ENCODE measurements at regions not wholly inside any gene's neighbourhood (a gene's known extent, or its start where the extent isn't known, plus 50 kb on each side); places are given as distances from the start of the nearest gene placed in this dataset.
"Not testable (repeated sequence)": the region's sequence is repeated elsewhere in the genome, so short reads cannot be mapped to it uniquely, and the experiment has no call there.

GRCh38 chr3:168779970-168780645, 684.4 kb upstream of the GOLIM4 start:
- DNase-seq (ENCODE audit: low spot score) = not testable (repeated sequence)

- DNase-seq (ENCODE audit: low spot score) = no peak
These were observed 658.0 kb upstream of the GOLIM4 start for GRCh38 chr3:168753724-168754123.

GRCh38 chr3:168752339-168752738, 656.6 kb upstream of the GOLIM4 start:
- peak; percentile 2 for DNase-seq (ENCODE audit: low spot score)

- no peak for DNase-seq (ENCODE audit: low spot score)
These were observed 652.0 kb upstream of the GOLIM4 start for GRCh38 chr3:168747697-168748096.

GRCh38 chr3:168738527-168739325, 643.0 kb upstream of the GOLIM4 start:
- DNase-seq (ENCODE audit: low spot score) = no peak

GRCh38 chr3:168736202-168736601, 640.5 kb upstream of the GOLIM4 start:
- DNase-seq (ENCODE audit: low spot score) = no peak

GRCh38 chr3:168730073-168730472, 634.3 kb upstream of the GOLIM4 start:
- no peak for DNase-seq (ENCODE audit: low spot score)

- DNase-seq (ENCODE audit: low spot score) = no peak
These were observed 626.4 kb upstream of the GOLIM4 start for GRCh38 chr3:168722091-168722490.

- no peak for DNase-seq (ENCODE audit: low spot score)
These were observed 619.0 kb upstream of the GOLIM4 start for GRCh38 chr3:168714609-168715240.

- no peak for DNase-seq (ENCODE audit: low spot score)
These were observed 613.3 kb upstream of the GOLIM4 start for GRCh38 chr3:168709073-168709472.

- DNase-seq (ENCODE audit: low spot score) = no peak
These were observed 612.2 kb upstream of the GOLIM4 start for GRCh38 chr3:168707900-168708299.

GRCh38 chr3:168705412-168705811, 609.7 kb upstream of the GOLIM4 start:
- DNase-seq (ENCODE audit: low spot score) = no peak

- DNase-seq (ENCODE audit: low spot score) = no peak
These were observed 600.3 kb upstream of the GOLIM4 start for GRCh38 chr3:168696051-168696450.

GRCh38 chr3:168693870-168694269, 598.1 kb upstream of the GOLIM4 start:
- no peak for DNase-seq (ENCODE audit: low spot score)

GRCh38 chr3:168688267-168688666, 592.5 kb upstream of the GOLIM4 start:
- DNase-seq (ENCODE audit: low spot score) = no peak

GRCh38 chr3:168684519-168684918, 588.8 kb upstream of the GOLIM4 start:
- no peak for DNase-seq (ENCODE audit: low spot score)

- no peak for DNase-seq (ENCODE audit: low spot score)
These were observed 583.0 kb upstream of the GOLIM4 start for GRCh38 chr3:168678730-168679129.

GRCh38 chr3:168671091-168671490, 575.4 kb upstream of the GOLIM4 start:
- DNase-seq (ENCODE audit: low spot score) = no peak

GRCh38 chr3:168660879-168661657, 565.3 kb upstream of the GOLIM4 start:
- DNase-seq (ENCODE audit: low spot score) = not testable (repeated sequence)

- DNase-seq (ENCODE audit: low spot score) = no peak
These were observed 563.3 kb upstream of the GOLIM4 start for GRCh38 chr3:168659015-168659414.

GRCh38 chr3:168655611-168656010, 559.9 kb upstream of the GOLIM4 start:
- DNase-seq (ENCODE audit: low spot score) = no peak

GRCh38 chr3:168654700-168655099, 559.0 kb upstream of the GOLIM4 start:
- no peak for DNase-seq (ENCODE audit: low spot score)
